ENCODE measurements at regions not wholly inside any gene's neighbourhood (a gene's known extent, or its start where the extent isn't known, plus 50 kb on each side); places are given as distances from the start of the nearest gene placed in this dataset.

DNA sequence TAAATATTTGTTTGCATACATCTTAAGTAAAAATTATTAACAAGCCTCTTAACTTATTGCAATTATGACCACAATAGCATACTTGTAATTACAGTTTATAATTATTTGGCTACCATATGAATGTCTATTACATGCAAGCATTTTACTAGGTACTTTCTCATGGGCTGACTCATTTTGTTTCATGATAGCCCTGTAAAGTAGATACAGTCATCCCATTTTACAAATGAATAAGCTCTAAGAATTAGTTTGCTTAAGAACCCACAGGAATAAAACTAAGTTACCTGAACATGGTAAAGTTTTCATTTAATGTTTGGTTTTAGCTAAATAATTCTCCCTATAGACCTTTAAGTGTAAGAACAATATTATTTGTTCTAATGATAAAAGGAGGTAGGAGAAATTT, 126.6 kb upstream of the IZUMO3 start:
- no peak overlapping the region for H4K91ac ChIP-seq (ENCODE audit: insufficient read depth, low read depth, low read length)
- peaks cover 9% of the 10 kb centered on the region for H3K9me3 ChIP-seq (ENCODE audit: control insufficient read depth, insufficient read depth, low read length)
- no peak overlapping the region for H3K14ac ChIP-seq (replicated peaks; ENCODE audit: low read depth, low read length)
- H3K36me3 ChIP-seq (ENCODE audit: control insufficient read depth, insufficient read depth, low read length) = no peaks in the 10 kb centered on the region
- H2BK15ac ChIP-seq (ENCODE audit: low read depth, low read length) = no peak overlapping the region
- H3K4me2 ChIP-seq (ENCODE audit: low read depth, low read length) = no peak overlapping the region
- H3K18ac ChIP-seq (ENCODE audit: low read depth, low read length) = no peak overlapping the region
- in situ Hi-C loops (cut with MboI; ENCODE audit: low sequenced_read_pairs) = no loop called here
- no peak for DNase-seq
- no TSS peak for BruUV-seq (replicated peaks)
- no peak overlapping the region for H2AK9ac ChIP-seq (replicated peaks; ENCODE audit: low read depth, low read length, poor library complexity)
- no peaks in the 10 kb centered on the region for H4K20me1 ChIP-seq (ENCODE audit: insufficient read depth, low read length)
- no peak for TF ChIP-seq BHLHE40 (IDR thresholded peaks at IDR 0.05; ENCODE audit: low read depth, low read length)
- no peak for TF ChIP-seq SMC3 (IDR thresholded peaks at IDR 0.05; ENCODE audit: low read depth, low read length)
- TF ChIP-seq RFX5 (IDR thresholded peaks at IDR 0.05; ENCODE audit: low read depth, low read length) = no peak
- TF ChIP-seq CHD1 (IDR thresholded peaks at IDR 0.05; ENCODE audit: low read depth, low read length) = no peak
- TF ChIP-seq FOS (IDR thresholded peaks at IDR 0.05; ENCODE audit: low read depth, low read length) = no peak
- no peak for TF ChIP-seq MAZ (IDR thresholded peaks at IDR 0.05; ENCODE audit: borderline replicate concordance, low read depth, low read length)
- TF ChIP-seq POLR2A (IDR thresholded peaks at IDR 0.05; ENCODE audit: low read depth, low read length) = no peak
- TF ChIP-seq MXI1 (IDR thresholded peaks at IDR 0.05; ENCODE audit: borderline replicate concordance, low read depth, low read length) = no peak
- TF ChIP-seq, protein P1, sequence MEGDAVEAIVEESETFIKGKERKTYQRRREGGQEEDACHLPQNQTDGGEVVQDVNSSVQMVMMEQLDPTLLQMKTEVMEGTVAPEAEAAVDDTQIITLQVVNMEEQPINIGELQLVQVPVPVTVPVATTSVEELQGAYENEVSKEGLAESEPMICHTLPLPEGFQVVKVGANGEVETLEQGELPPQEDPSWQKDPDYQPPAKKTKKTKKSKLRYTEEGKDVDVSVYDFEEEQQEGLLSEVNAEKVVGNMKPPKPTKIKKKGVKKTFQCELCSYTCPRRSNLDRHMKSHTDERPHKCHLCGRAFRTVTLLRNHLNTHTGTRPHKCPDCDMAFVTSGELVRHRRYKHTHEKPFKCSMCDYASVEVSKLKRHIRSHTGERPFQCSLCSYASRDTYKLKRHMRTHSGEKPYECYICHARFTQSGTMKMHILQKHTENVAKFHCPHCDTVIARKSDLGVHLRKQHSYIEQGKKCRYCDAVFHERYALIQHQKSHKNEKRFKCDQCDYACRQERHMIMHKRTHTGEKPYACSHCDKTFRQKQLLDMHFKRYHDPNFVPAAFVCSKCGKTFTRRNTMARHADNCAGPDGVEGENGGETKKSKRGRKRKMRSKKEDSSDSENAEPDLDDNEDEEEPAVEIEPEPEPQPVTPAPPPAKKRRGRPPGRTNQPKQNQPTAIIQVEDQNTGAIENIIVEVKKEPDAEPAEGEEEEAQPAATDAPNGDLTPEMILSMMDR (conservative IDR thresholded peaks at IDR 0.05; ENCODE audit: low read depth, low read length) = no peak
- TF ChIP-seq, protein P2, sequence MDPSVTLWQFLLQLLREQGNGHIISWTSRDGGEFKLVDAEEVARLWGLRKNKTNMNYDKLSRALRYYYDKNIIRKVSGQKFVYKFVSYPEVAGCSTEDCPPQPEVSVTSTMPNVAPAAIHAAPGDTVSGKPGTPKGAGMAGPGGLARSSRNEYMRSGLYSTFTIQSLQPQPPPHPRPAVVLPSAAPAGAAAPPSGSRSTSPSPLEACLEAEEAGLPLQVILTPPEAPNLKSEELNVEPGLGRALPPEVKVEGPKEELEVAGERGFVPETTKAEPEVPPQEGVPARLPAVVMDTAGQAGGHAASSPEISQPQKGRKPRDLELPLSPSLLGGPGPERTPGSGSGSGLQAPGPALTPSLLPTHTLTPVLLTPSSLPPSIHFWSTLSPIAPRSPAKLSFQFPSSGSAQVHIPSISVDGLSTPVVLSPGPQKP (IDR thresholded peaks at IDR 0.05; ENCODE audit: borderline replicate concordance, low read depth, low read length) = no peak
- TF ChIP-seq, protein P3, sequence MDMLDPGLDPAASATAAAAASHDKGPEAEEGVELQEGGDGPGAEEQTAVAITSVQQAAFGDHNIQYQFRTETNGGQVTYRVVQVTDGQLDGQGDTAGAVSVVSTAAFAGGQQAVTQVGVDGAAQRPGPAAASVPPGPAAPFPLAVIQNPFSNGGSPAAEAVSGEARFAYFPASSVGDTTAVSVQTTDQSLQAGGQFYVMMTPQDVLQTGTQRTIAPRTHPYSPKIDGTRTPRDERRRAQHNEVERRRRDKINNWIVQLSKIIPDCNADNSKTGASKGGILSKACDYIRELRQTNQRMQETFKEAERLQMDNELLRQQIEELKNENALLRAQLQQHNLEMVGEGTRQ (IDR thresholded peaks at IDR 0.05; ENCODE audit: low read depth, low read length) = no peak
- TF ChIP-seq CEBPB (IDR thresholded peaks at IDR 0.05; ENCODE audit: low read depth, low read length) = no peak
- TF ChIP-seq RAD21 (IDR thresholded peaks at IDR 0.05; ENCODE audit: low read length) = no peak
- no peak for TF ChIP-seq MAFK (IDR thresholded peaks at IDR 0.05; ENCODE audit: low read depth, low read length)
- TF ChIP-seq RCOR1 (IDR thresholded peaks at IDR 0.05; ENCODE audit: insufficient replicate concordance, low read length) = no peak
- no peak for TF ChIP-seq NFE2L2 (IDR thresholded peaks at IDR 0.05; ENCODE audit: low read depth, low read length)
- H3K9me1 ChIP-seq (ENCODE audit: insufficient read depth, low read length) = no peaks in the 10 kb centered on the region
- no peak overlapping the region for H3K23ac ChIP-seq (ENCODE audit: low read depth, low read length)
- no peaks in the 10 kb centered on the region for H3K79me1 ChIP-seq (ENCODE audit: low read depth in 1 of 2, low read length in 2 of 2)
- H3K4ac ChIP-seq (ENCODE audit: low read depth, low read length) = no peak overlapping the region
- H3K9ac ChIP-seq (ENCODE audit: low read depth, low read length) = no peak overlapping the region
- dilution Hi-C loops (cut with HindIII; ENCODE audit: low sequenced_read_pairs, unreplicated experiment) = no loop called here
- no peak for ATAC-seq (ENCODE audit: low read depth)
- no peak overlapping the region for H2BK20ac ChIP-seq (ENCODE audit: low read depth, low read length)
- no peaks in the 10 kb centered on the region for H3K4me1 ChIP-seq (ENCODE audit: control insufficient read depth, insufficient read depth, low read length)
- no peaks in the 10 kb centered on the region for H3K27me3 ChIP-seq (ENCODE audit: control insufficient read depth, insufficient read depth, low read length)
- H3K27ac ChIP-seq (ENCODE audit: insufficient read depth, low read length) = no peak overlapping the region
- no peak overlapping the region for H4K5ac ChIP-seq (ENCODE audit: low read depth, low read length)
- H2BK5ac ChIP-seq (ENCODE audit: low read depth, low read length, poor library complexity, severe bottlenecking) = no peak overlapping the region
- POLR2A ChIA-PET (ENCODE audit: unreplicated experiment) = no interaction called here
- H4K8ac ChIP-seq (ENCODE audit: low read depth in 2 of 2, low read length in 2 of 2) = no peak overlapping the region
- no peak overlapping the region for H2AK5ac ChIP-seq (ENCODE audit: low read depth, low read length)
- CTCF ChIA-PET = no interaction called here
- no peak overlapping the region for H2BK120ac ChIP-seq (ENCODE audit: low read depth, low read length)
- no peak overlapping the region for H2AFZ ChIP-seq (replicated peaks; ENCODE audit: low read length, poor library complexity)
- intact Hi-C loops (cut with micrococcal nuclease) = no loop called here
- H3K56ac ChIP-seq (ENCODE audit: extremely low read depth, insufficient read depth, low read length) = no peak overlapping the region
- H3K4me3 ChIP-seq (ENCODE audit: insufficient read depth, low read depth, low read length) = no peak overlapping the region

Data from IMR-90 (cell line).